ENCODE measurements at regions not wholly inside any gene's neighbourhood (a gene's known extent, or its start where the extent isn't known, plus 50 kb on each side); places are given as distances from the start of the nearest gene placed in this dataset.
"Not testable (repeated sequence)": the region's sequence is repeated elsewhere in the genome, so short reads cannot be mapped to it uniquely, and the experiment has no call there.

DNA sequence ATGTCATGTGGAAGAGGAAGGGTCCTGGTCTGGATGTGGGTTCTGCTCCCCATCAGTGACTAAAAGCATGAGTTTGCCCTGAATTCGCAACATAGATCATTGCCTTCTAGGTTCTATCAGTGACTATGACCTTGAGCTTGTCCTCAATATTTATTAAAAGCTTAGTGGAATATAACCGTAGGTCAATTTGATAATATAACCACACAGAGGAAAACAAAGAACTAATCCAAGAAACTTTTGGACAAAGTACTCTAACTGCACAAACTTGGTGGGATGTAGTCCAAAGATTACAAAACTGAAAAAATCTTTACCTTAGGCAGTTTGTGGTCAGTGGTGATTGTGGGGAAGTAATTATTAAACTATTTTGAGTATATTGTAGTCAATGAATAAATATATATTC, 152.9 kb downstream of the CYP26A1 start:
- no peak overlapping the region for H3K4me2 ChIP-seq
- H4K20me1 ChIP-seq: no peaks in the 10 kb centered on the region
- no peak overlapping the region for H3K4me3 ChIP-seq
- no peaks in the 10 kb centered on the region for H3K4me1 ChIP-seq
- H3K27me3 ChIP-seq: no peaks in the 10 kb centered on the region
- no peak overlapping the region for H3K27ac ChIP-seq
- no peak overlapping the region for H3K9ac ChIP-seq
- no peaks in the 10 kb centered on the region for H3K36me3 ChIP-seq
- H3K9me3 ChIP-seq: no peaks in the 10 kb centered on the region
- no peak for TF ChIP-seq Cebpa-rat (IDR thresholded peaks at IDR 0.05)

DNA sequence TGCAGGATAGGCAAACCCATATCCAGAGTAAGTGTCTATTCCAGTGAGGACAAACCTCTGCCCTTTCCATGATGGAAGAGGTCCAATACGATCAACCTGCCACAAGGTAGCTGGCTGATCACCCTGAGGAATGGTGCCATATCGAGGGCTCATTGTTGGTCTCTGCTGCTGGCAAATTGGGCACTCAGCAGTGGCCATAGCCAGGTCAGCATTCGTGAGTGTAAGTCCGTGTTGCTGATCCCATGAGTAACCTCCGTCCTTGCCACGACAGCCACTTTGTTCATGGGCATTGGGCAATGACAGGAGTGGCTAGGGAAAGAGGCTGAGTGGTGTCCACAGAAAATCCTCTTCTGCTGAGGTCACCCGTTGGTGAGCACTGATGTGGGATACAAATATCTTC, 156.9 kb downstream of the CYP26A1 start:
- not testable (repeated sequence) for H3K27ac ChIP-seq, H4K20me1 ChIP-seq, H3K4me3 ChIP-seq

DNA sequence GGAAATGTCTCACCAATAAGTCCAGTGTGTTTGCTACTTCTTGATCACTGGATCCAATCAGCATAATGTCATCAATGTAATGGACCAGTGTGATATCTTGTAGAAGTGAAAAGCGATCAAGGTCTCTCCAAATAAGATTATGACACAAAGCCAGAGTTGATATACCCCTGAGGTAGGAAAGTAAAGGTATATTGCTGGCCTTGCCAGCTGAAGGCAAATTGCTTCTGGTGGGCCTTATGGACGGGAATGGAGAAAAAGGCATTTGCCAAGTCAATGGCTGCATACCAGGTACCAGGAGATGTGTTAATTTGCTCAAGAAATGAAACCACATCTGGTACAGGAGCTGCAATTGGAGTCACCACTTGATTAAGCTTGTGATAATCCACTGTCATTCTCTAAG, 158.5 kb downstream of the CYP26A1 start:
- not testable (repeated sequence) for H4K20me1 ChIP-seq, H3K27me3 ChIP-seq, H3K9me3 ChIP-seq, H3K4me3 ChIP-seq, H3K4me2 ChIP-seq, H3K27ac ChIP-seq, H3K9ac ChIP-seq, H3K4me1 ChIP-seq, H3K36me3 ChIP-seq

More for the DNA sequence above, 156.9 kb downstream of the CYP26A1 start:
- H3K9me3 ChIP-seq, H3K36me3 ChIP-seq, H3K9ac ChIP-seq, H3K4me1 ChIP-seq, H3K27me3 ChIP-seq, H3K4me2 ChIP-seq: not testable (repeated sequence)

DNA sequence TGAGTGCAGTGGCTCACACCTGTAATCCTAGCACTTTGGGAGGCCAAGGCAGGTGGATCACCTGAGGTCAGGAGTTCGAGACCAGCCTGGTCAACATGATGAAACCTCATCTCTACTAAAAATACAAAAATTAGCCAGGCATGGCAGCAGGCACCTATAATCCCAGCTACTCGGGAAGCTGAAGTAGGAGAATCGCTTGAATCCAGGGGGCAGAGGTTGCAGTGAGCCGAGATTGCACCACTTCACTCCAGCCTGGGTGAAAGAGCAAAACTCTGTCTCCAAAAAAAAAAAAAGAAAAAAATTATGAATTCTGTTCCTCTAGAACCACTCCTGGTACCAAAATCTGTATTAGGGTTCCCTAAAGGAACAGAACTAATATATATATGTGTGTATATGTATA, 161.2 kb downstream of the CYP26A1 start:
- H3K4me1 ChIP-seq: peaks cover 13% of the 10 kb centered on the region
- H3K27ac ChIP-seq, H3K4me3 ChIP-seq, H3K36me3 ChIP-seq, H3K4me2 ChIP-seq, H3K9me3 ChIP-seq, H4K20me1 ChIP-seq, H3K27me3 ChIP-seq, H3K9ac ChIP-seq: not testable (repeated sequence)

DNA sequence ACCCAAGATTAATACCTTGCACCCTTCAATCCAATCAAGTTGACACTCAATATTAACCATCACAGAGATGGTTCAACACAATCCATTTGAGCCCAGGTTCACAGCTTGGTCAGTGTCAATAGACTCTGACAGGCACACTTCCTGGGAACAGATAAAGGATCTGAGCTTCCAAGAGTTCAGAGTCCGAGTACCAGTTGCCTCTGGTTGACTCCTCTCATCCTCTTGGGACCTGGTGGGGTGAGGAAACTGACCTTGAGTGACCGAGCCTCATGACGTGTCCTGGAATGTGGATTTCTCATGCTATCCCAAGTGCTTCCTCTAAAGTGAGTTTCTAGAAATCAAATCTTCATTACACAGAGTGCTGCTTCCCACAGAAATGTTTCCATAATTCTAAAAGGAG, 162.0 kb downstream of the CYP26A1 start:
- no peaks in the 10 kb centered on the region for H4K20me1 ChIP-seq
- H3K4me3 ChIP-seq: no peak overlapping the region
- no peak overlapping the region for H3K9ac ChIP-seq
- no peak for TF ChIP-seq Cebpa-rat (IDR thresholded peaks at IDR 0.05)
- H3K4me2 ChIP-seq: no peak overlapping the region
- H3K9me3 ChIP-seq: no peaks in the 10 kb centered on the region
- no peaks in the 10 kb centered on the region for H3K36me3 ChIP-seq
- H3K27ac ChIP-seq: no peak overlapping the region
- H3K4me1 ChIP-seq: peaks cover 13% of the 10 kb centered on the region
- H3K27me3 ChIP-seq: no peaks in the 10 kb centered on the region

DNA sequence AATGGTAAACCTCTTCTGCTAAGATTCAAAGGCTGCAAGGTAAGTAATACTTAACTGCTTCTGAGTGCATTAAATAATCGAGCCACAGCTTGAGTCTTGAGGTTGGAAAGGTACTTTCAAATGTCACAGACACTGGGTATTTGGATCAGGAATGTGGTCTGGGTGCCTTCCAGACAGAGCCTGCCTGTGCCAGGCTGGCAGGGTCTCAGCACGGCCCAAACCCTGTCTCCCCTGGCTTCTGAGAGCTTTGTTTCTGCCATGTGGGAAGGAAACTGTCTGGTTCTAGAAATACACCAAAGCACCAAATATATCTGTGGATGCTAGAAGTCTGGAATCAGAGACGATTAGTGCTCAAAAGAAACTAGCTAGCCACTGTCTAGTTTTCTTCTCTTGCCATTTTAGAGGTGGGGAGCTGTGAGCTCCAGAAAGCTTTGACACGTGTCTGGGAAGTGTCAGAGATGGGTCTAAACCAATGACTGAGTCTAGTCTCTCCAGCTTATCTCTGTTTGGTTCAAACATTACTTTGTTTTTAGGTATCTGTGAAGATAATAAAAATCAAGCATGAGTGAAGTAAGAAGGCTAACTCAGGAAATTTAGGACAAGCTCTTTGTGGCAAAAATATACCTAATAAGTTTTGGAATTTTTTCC, 162.8 kb downstream of the CYP26A1 start:
- H3K9ac ChIP-seq: no peak overlapping the region

DNA sequence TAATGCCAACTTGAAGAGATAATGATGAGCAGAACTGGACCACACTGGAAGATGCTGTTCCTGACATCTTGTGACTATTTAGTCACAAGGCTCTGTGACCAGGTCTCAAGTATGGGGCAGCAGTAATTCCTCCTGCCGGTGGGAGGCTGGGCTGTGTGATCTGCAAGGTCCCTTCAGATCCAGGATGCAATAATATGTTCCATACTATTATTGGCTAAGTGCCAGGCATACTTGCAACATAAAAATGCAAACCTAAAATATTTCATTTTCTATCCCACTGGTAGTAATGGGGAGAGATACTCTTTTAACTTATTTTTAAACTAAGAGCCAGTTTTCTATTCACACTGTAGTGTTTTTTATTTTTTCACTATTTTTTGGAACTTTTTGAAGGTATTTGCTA, 171.5 kb downstream of the CYP26A1 start:
- Histone ChIP-seq H3K4me2 (no peak overlapping the region), H3K27me3 (no peaks in the 10 kb centered on the region), H3K27ac (no peak overlapping the region), H3K9me3 (no peaks in the 10 kb centered on the region; the same call in 1 of the 2 replicates), H3K36me3 (no peaks in the 10 kb centered on the region), H4K20me1 (no peaks in the 10 kb centered on the region), H3K4me1 (no peaks in the 10 kb centered on the region), H3K4me3 (no peak overlapping the region), H3K9ac (no peak overlapping the region)
- no peak for TF ChIP-seq Cebpa-rat (IDR thresholded peaks at IDR 0.05)

More for the DNA sequence above, 162.8 kb downstream of the CYP26A1 start:
- Histone ChIP-seq H3K4me3 (no peak overlapping the region), H3K4me1 (peaks cover 13% of the 10 kb centered on the region), H3K27me3 (no peaks in the 10 kb centered on the region), H4K20me1 (no peaks in the 10 kb centered on the region), H3K9me3 (no peaks in the 10 kb centered on the region), H3K36me3 (no peaks in the 10 kb centered on the region), H3K4me2 (no peak overlapping the region), H3K27ac (no peak overlapping the region)
- no peak for TF ChIP-seq Cebpa-rat (IDR thresholded peaks at IDR 0.05)

DNA sequence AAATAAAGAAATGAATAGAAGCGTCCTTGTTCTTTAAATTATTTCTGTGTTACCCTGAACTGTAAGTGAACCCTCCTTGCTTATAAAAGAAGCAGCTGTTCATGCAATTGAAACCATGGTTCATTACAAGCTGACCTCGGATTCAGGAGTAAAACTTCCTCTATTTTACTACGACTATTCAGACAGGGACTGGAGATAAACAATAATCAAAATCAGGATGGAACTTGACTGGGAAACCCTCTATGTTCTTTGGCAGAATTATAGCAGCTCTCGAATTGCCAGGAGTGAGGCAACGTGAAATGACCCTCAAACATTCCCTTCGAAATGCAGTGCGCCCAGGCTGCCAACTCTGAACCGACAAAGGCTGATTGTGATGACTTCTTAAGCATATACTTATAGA, 172.1 kb downstream of the CYP26A1 start:
- TF ChIP-seq Cebpa-rat (IDR thresholded peaks at IDR 0.05): no peak
- H3K4me3 ChIP-seq: no peak overlapping the region
- H3K36me3 ChIP-seq: no peaks in the 10 kb centered on the region
- H4K20me1 ChIP-seq: no peaks in the 10 kb centered on the region
- H3K4me1 ChIP-seq: no peaks in the 10 kb centered on the region
- H3K27me3 ChIP-seq: no peaks in the 10 kb centered on the region
- no peak overlapping the region for H3K4me2 ChIP-seq
- H3K27ac ChIP-seq: no peak overlapping the region
- H3K9me3 ChIP-seq: no peaks in the 10 kb centered on the region; the same call in 1 of the 2 replicates
- H3K9ac ChIP-seq: no peak overlapping the region

DNA sequence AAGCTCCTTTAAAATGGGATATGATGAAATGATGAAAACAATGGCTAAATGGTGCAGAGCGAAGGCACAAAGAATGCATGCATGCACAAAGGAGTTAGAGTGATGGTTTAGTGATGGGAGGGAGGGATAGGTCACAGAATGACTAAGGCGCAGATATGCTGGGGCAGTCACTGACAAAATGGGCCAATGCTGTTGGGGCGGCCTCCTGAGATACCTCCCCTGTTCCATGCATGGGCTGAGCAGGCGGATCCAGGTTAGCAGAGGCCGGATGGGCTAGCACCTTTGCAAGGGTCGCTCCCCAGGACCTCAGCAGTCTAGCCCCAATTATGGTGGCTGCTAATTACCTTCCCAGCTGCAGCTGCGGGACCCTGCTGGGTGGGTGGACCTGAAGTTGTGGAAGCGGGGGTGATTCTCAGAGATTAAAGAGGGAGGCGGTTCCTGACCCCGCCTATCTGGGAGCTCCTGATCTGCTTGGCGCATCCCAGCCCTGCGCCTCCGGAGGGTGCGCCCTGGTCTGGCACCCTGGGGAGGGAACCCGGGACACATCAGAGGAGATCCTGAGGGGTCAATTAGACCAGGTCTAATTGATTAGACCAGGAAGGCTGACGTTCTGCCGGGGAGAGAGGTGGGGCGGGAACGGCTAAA, 175.0 kb downstream of the CYP26A1 start:
- H3K36me3 ChIP-seq: no peaks in the 10 kb centered on the region
- H3K4me3 ChIP-seq: no peak overlapping the region
- no peak for TF ChIP-seq Cebpa-rat (IDR thresholded peaks at IDR 0.05)
- H4K20me1 ChIP-seq: no peaks in the 10 kb centered on the region
- H3K4me1 ChIP-seq: no peaks in the 10 kb centered on the region
- H3K27ac ChIP-seq: no peak overlapping the region
- no peak overlapping the region for H3K4me2 ChIP-seq
- no peak overlapping the region for H3K9ac ChIP-seq
- no peaks in the 10 kb centered on the region; the same call in 1 of the 2 replicates for H3K9me3 ChIP-seq
- H3K27me3 ChIP-seq: no peaks in the 10 kb centered on the region

DNA sequence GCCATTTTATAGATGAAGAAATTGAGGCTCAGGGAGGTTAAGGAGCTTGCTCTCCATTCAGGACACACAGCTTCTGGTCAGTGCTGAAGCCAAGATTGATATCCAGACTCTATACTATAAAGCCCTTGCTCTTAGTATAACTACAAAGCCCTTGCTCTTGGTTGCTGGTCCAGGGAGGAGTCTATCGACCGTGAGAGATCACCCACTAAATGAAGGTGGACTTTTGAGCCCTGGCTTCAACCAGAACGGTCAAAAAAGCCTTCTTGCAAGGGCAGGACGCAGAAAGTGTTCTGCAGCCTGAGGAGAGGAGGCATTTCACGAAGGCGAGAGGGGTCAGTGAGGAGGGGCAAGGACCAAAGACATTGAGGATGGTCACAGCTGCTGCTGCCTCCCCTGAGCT, 176.3 kb downstream of the CYP26A1 start:
- TF ChIP-seq Cebpa-rat (IDR thresholded peaks at IDR 0.05): no peak
- Histone ChIP-seq H3K27ac (no peak overlapping the region), H3K9ac (no peak overlapping the region), H3K36me3 (no peaks in the 10 kb centered on the region), H3K27me3 (no peaks in the 10 kb centered on the region), H3K4me3 (no peak overlapping the region), H3K4me2 (no peak overlapping the region), H4K20me1 (no peaks in the 10 kb centered on the region), H3K9me3 (no peaks in the 10 kb centered on the region; the same call in 1 of the 2 replicates), H3K4me1 (no peaks in the 10 kb centered on the region)
